ENCODE measurements at regions not wholly inside any gene's neighbourhood (a gene's known extent, or its start where the extent isn't known, plus 50 kb on each side); places are given as distances from the start of the nearest gene placed in this dataset.
"Not testable (repeated sequence)": the region's sequence is repeated elsewhere in the genome, so short reads cannot be mapped to it uniquely, and the experiment has no call there.

GRCh38 chr6:1197309-1197708 is 114.6 kb upstream of the FOXQ1 start:
- no peak for DNase-seq

DNA sequence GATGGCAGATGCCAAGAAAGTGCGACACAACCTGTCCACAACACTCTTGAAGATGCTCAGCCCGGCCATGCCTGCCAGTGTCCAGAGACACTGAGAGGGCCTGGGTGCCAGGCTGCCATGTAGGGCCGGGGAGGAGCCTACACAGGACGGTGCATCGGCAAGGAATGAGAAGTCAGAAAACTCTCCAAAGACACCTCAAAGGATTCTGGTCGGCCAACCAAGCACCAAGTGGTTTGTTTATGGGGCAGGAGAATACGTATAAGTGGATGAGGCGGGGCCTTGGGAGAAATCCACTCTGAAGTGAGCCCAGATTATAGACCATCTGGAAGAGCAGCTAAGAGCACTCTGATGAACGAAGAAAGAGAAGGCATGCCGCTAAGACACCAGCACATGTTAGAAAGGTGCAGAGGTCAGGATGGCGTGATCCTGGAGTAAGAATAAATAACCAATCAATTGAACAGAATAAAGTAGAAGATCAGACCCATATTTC is 120.7 kb upstream of the FOXQ1 start:
- DNase-seq, result no peak

- DNase-seq, result no peak
Observed at GRCh38 chr6:1190366-1190765, 121.5 kb upstream of the FOXQ1 start.

DNA sequence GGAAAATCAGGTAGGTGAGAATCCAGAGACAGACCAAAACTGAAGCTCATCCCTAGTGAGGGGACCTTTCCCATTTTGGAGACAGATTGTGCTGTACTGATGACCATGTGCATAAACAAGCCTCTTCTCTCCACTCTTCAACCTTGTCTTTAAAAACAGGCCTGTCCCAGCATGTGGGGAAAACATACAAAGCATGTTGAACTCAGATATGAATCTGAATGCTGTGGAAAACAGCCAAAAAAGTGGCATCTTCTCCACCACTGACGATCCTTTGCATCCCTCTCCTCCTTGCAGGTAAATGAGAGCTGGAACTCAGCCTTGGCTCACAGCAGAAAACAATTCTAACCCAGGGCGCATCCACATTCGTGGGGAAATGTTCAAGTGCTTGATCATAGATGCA is 123.7 kb upstream of the FOXQ1 start:
- no peak for DNase-seq

DNA sequence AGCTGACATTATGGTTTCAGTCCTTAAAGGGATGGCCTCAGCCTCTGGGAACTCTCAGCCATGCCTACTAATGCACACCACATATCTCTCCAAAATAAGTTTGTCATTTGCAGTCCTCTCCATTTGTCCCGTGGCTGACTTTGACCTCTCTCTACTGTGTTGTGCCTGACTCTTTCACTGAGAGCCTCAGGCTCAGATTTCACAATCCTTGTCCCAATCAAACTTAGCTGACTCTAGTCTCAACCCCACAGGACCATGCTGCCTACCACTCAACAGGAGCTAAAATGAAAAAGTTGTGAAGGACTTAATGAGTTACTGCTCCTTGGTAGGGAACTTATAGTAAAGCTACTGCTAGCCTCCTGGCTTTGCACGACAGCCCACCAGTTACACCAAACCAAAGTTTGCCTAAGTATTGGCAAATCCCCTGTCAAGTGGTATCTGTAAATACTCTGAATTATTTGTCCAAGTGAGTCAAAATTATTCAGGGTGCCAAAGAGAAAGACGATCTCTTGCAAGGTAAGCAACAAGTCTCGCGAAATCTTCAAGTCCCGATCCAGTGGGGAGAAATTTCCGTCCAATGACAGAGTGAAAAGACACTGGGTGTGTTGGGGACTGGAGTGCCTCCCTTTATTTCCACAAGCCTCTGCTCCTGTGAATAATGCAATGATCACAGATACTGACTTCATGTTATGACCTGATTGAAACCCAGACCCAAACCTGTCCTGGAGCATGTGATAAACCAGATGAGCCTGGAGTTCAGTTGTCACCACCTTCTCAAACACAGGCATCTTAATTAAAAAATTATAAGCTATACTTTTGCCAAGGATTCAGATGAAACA is 124.4 kb upstream of the FOXQ1 start:
- no peak for DNase-seq

- DNase-seq, result no peak
Observed at GRCh38 chr6:1184318-1184717, 127.6 kb upstream of the FOXQ1 start.

GRCh38 chr6:1182722-1183521 is 129.0 kb upstream of the FOXQ1 start:
- no peak for DNase-seq

DNA sequence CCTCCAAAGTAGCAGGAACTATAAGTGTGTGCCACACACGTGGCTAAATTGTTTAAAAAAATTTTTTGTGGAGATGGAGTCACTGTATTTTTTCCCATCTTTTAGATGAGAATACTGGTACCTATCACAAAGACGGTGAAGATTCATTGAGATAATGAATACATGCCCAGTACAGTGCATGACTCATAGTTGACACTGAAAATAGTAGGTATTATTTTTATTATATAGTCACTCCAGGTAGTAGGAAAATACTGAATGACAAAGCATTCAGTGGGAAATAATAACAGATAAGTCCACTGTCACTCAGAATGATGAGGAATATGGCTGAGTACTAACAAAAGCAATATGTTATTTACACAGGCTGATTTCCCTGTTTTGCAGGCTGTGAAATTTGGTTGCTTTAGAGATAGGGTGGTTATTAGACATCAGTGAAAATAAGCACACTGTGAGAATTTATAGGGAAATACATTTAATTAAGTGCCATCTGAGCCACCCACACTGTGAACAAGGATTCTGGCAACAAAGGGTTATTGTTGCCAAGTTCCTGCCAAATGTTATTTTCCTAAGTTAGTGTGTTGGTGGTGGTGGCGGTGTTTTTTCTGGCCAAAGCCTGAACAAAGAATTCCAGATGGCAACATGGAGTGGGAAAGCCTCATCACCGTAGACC is 129.8 kb upstream of the FOXQ1 start:
- DNase-seq, result no peak

DNA sequence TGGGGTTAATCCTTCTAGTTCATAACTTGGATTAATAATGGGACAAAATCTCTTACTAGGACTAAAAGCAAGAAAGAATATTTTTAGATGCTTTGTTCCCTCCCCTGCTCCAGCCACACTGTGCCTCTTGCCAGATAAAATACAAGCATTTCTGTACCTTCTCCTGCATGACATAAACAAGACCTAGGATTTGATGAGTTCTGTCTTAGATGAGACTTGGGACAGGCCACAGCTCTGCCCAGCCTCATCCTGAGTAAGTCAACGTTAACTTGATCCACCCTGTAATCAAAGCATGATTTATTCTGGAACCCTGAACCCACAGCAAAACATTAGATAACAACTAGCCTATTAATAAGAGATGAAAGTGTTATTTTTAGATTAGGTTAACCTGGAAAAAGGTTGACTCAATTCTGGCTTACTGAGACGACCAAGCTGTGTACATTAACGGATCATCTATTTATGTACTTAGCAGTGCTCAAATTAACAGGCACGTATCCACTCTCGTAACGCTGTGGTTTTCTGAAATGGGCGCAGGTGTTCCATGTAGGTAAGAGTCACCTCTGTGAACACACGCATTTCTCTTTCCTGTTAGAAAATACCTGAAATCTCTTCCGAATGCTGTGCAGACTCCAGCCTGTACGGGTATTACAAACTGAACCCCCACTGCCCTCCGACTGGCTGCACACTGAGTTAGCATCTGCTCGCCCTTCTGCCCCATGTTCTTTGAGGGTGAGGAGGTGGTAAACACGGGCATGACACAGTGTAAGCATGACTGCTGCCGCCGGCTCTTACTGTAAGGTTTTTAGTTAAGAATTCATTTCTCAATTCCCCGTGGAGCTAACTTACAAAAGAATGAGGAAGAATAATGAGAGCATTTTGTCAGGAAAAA is 132.1 kb upstream of the FOXQ1 start:
- DNase-seq, result no peak

DNA sequence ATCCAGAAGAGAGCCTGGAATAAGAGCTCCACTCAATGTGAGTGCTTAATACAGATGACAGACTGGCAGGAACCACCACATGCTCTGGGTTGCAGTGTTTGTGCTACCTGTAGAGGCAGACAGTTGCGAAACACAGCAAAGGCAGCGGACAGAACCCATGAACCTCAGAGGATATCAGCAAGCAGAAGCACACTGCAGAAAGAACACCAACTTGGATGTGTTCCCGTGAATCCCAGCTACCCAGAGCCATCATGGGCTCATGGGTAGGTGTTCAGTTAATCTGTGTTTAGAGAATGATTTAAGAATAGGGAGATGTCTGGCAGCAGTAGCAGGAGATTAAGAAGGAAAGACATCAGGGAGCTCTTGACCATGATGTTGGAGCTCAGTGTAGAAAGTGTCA is 133.3 kb upstream of the FOXQ1 start:
- DNase-seq, result no peak

DNA sequence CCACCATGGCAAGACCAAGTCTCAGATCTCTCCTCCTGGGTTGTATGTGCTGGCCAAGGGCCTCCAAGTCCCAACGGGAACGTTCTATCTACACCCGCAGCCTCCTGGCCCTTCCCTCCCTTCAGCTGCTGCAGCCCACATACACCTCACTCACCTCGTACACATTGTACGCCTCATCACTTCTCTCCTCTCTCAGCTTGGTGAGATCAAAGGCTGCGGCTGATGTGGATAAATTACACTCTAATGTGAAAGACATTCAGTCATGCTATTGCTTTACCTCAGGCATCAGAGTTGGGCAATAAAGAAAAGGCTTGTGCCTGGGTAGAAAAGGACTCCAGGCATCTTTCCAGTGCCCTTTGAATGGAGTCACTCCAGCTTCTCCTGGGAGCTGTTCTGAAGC is 135.3 kb upstream of the FOXQ1 start:
- DNase-seq, result no peak

- DNase-seq, result no peak
Observed at GRCh38 chr6:1175877-1176276, 136.0 kb upstream of the FOXQ1 start.

DNA sequence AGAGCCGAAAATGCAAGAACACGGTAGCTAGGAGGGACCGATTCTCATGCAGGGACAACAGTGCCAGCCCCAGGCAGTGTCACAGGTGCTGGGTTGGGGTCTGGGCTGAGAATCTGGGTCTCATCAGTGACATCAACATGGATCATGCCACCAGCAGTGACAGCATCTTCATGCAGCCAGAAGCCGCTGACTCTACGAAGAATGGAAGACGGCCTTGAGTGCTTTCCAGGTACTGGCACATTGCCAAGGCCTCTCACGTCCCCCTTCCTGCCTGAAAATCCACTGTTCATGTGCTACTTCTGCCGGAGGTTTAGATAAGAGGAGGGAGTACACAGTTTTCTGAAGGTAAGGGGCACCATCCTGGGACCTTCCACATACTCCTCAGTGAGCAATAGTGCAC is 141.1 kb upstream of the FOXQ1 start:
- no peak for DNase-seq

DNA sequence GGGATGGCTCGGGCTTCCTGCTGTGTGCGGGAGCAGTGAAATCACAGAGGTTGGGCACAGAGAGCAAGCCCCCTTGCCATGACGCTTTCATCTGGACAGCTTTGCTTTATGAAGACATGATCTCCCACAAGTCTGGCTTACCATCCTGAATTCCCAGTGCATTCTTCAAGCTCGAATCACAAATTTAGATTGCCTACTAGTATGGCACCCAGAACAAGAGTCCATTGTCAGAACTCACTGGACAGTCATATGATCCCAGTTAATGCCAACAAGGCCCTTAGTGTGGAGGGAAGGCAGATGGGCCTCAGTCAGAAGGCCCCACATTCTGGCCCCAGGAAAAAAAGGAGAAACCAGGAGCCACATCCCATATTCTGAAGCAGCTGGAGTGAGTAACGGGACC is 147.3 kb upstream of the FOXQ1 start:
- no peak for DNase-seq

- no peak for DNase-seq
Observed at GRCh38 chr6:1163501-1163900, 148.4 kb upstream of the FOXQ1 start.

GRCh38 chr6:1162367-1163275 is 149.3 kb upstream of the FOXQ1 start:
- DNase-seq, result no peak

DNA sequence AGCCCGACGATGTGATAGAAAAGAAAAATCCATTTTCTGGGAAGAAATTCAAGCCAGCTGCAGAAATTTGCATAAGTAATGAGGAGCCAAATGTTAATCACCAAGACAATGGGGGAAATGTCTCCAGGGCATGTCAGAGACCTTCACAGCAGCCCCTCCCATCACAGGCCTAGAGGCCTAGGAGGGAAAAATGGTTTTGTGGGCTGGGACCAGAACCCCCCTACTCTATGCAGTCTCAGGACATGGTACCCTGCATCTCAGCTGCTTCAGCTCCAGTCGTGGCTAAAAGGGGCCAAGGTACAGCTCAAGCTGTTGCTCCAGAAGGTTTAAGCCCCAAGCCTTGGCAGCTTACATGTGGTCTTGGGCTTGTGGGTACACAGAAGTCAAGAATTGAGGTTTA is 155.5 kb upstream of the FOXQ1 start:
- not testable (repeated sequence) for DNase-seq

DNA sequence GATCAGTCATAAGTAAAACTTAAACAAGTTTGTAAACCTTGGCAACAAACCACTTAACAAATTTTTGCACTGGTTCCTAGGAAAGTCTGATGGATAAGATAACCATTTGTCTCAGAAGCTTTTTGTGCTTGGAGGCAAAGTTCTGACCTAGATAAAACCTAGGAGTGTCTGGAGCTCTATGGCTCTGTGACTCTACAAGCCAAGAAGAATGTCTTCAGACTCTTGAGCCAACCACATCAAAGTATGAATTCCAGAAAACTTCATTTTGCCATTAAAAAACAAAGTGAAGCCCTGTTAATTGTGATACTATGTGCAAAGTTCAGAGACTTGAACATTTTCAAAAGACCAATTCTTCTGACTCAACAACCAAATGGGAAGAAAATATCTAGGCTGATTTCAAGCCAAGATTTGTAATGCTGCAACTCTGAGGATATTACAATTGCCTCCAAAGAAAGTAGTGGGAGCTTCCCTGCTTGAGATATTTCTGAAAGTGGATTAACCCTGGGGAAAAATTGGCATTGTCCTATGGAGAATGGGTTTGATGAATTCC is 158.1 kb upstream of the FOXQ1 start:
- no peak for DNase-seq

GRCh38 chr6:1146500-1146899 is 165.4 kb upstream of the FOXQ1 start:
- DNase-seq, result no peak

DNA sequence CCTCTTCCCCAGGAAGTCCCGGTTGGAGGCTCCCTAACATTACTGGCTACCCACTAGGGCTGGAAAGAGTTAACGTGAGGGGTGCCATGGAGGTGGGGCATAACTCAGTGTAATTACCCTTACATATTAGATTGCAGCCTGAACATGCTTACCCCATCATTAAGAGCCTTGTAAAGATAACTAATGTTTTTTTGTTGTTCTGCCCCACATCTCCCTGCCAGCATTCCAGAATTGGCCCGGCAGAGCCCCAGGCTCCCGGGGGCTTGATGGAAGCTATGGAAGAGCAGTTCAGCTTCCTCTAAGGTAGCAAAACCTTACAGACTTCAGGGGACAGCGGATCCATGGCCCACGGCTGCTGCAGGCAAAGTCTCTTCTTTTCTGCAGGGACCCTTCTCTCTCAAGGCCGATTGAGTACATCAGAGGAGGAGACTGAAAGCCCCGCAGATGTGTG is 166.1 kb upstream of the FOXQ1 start:
- DNase-seq, result no peak

Data from CD4-positive, alpha-beta T cell treated with Interleukin-15 for 1 hour (primary cell).